T-helper 1 cell (primary cell): ENCODE measurements at regions not wholly inside any gene's neighbourhood (a gene's known extent, or its start where the extent isn't known, plus 50 kb on each side); places are given as distances from the start of the nearest gene placed in this dataset.

Source experiments
- DNase-seq, 5 donors: peaks; one replicate each; pipeline ENCODE4 v3.0.0-alpha.2; 2012 to 2020

DNA sequence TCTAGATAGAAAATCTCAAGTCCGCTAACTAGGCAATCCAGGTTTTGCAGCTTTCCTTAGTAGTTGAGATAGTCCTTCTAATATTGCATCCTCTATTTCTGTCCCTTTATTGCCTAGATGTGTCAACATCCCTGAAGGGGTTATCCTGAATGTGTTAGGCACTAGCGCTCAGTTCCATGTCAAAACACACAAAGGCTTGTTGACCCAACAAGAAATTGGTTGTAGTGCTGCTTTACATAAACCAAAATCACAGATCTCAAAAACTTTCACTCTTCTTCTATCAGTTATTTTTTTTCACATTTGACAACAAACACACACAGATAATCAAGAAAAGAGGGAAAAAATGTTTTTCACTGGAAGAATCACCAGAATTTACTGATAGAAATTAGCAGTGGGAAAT is 51.4 kb upstream of the SOX2 start:
- no peak for DNase-seq

DNA sequence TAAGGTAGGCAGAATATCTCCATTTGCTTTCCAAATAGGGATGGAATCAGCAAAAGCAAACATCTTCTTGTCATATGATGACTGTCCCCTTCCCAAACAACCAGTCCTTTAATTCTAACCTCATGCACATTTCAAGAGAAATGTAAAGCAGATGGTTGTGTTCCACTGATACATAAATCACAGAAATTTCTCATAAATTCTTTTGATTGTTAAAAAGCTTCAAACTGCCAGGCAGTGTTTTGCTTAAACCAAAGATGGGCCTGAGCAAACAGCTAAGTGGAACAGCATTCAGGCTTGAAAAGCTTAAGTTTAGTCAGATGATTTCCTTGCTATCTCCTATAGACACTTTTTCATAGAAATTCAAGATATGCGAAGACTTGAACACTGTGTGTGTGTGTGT is 74.3 kb upstream of the SOX2 start:
- no peak for DNase-seq

DNA sequence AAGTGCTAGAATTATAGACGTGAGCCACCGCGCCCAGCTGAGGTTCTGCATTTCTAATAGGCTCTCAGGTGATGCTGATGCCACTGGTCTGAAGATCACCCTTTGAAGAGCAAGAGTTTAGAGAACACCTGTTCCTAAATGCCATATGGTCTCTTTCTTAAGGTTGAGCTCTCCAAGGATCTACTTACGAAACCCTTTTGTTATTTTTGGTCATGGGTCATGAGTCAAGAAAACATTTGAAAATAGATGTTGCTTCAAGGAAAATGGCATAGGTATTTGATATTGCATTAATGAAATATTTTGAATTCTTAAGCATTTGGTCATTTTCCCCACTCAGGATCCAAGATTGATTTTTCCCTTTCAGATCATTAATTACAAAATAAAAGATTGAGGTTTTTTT is 74.7 kb upstream of the SOX2 start:
- DNase-seq: no peak

DNA sequence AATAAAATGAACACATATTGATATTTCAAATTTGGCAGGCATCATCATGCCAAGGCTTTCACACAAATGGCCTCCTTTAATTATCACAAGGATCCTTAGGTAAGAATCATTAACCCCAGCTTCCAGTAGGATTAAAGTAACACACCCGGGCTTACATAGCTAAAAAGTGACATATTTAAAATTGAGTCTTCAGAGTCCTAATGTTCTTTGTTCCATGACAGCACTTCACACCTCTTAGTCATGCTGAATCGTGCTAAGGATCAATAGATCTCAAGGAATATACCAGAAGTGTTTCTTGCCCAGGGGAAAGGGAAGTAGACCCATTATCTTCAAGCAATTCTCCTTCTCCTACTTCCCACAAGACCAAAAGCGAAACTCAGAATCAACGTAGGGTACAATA is 76.6 kb upstream of the SOX2 start:
- no peak for DNase-seq

DNA sequence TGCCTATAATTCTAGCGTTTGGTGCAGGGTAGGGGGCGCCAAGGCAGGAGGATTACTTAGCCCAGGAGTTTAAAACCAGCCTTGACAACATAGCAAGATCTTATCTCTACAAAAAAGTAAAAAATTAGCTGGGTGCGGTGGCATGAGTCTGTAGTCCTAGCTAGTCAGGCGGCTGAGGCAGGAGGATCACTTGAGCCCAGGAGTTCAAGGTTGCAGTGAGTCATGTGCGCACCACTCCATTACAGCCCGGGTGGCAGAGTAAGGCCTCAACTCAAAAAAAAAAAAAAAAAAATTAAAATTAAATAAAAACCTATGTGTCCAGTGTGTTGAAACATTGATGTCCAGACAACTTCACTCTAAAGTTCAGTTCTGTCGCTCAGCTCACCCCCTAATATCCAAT is 78.2 kb upstream of the SOX2 start:
- DNase-seq: no peak

DNA sequence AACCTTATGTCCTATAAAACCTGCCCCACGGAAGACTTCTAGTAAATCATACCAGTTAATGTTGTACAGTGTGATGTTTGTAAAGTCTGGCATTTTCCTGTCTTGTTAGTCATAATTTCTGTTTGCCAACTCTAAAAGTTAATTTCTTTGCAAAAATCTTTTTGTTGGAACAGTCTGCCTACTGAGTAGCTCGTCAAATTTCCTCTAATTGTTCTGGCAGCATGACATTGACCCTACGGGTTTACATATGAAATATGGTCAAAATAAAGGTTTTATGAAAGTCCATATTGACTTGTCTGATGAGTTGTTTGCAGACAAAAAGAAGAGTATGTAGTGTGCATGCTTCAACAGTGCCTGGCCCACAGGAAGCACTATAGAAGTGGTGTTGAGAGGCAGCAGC is 79.8 kb upstream of the SOX2 start:
- no peak for DNase-seq

DNA sequence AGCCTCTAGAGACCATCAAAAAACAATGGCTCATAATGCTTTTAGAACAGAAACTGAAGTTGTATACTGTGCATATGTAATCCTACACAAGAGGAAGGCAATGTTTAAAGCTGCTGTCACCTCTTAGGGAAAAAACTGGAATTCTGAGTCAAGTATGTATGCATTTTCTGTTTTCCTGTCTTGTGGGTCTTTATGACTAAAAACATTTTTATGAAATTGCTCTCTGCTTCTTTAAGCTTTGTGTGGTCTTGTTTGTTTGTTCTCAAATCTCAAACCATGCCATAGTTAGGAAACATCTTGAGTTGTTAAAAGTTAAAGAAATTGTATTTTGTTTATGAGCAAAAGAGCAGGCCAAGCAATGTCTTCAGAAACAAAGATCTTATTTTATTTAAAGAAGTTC is 80.9 kb upstream of the SOX2 start:
- DNase-seq: no peak

DNA sequence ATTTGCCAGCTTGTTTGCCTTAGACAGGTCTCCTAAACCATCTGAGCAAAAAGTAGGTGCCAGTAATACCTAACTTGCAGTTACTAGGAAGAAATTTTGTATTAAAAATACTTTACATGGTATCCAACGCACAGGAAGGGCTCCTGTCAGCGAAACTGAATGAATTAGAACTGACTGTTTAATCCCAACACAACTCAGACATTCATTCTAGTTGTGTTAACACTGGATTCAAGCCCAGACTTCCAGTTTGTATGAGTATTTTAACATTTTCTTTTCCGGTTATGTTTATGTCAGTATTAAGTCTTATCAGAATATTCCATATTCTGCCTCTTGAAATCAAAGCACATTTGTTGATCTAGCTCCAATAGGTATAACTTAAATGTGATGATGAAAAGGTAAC is 82.0 kb upstream of the SOX2 start:
- DNase-seq: no peak

DNA sequence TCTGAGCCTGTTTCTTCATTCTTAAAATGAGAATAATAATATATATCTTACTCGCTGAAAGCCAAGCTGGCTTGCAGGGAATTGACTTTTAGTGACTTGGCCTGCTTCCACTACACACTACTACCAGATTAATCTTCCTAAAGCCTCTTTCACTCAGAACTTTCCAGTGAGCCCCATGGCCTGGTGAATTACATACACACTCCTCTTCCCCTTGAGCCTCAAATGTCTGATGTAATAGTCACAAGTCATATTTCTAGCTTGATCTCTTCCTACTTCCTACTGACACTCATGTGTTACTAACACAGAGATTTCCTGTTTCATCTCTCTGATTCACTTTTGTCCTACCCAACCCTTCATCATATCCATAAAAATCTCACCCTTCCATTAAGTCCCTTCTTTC is 82.7 kb upstream of the SOX2 start:
- DNase-seq: no peak

DNA sequence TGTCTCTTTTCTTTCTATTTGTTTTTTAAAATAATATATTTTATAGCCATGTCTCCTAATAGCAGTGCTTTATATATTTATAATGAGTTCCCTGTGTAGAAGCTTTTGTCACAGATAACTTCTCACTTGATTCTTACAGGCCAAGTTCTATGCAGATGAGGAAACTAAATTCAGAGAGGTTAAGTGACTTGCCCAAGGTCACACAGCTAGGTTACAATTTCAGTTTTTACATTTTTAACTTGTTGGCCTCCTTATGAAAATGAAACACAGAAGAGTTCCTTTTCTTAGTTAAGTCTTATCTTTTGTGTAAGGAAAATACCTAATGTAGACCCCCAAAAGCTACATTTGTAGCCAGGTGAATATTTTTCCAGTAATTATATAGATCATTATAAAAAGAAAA is 83.3 kb upstream of the SOX2 start:
- DNase-seq: no peak

DNA sequence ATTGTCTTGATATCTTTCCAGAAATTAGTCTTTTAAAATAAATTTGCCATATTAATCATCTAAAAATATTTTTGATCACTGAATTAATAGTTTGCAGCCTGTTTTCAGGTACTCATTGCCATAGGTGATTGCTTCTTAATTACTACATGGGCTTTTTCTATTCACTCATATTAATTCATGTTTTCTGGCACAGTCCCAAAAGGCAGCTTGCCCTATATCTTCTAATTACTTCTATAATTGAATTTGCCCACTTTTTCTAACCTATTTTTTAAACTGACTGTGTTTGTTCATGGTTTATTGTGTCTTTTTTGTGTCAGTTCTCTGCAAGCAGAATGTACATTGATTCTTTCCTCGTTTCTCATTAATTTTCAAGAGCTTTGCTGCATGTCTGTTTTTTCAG is 85.7 kb upstream of the SOX2 start:
- no peak for DNase-seq

DNA sequence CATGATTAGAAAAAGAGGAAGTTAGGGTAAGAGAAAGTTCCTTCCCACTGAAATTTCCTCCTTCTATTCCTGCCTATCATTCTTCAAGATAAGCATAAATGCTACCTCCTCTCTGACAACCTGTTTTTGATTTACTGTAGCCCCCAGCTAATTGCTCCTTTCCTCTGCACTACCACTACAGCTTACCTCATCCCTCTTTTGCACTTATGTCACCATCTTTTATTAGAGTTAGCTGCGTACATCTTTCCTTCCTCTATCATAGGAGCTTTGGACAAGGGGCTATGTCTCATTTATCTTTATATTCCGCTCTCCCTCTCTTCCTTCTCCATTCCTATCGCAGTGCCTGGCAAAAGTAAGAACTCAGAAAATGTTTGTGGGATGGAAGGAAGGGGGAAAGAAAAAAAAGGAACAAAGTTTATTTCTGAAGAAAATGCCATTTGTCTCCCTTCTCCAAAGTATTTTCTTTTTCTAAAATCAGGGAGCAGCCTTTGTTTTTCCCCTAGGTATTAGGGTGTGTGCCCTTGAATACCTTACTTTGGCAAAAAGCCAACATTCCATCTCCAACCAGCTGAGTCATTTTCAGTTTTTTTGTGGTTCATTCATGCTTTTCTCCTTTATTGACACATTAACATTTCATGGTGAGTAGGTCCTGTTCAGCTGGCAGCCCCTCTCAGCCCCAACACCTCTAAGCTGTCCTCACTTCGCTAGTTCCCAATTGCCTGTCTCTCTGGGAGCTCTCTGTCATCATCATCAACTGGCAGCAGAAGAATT is 87.6 kb upstream of the SOX2 start:
- DNase-seq: no peak

DNA sequence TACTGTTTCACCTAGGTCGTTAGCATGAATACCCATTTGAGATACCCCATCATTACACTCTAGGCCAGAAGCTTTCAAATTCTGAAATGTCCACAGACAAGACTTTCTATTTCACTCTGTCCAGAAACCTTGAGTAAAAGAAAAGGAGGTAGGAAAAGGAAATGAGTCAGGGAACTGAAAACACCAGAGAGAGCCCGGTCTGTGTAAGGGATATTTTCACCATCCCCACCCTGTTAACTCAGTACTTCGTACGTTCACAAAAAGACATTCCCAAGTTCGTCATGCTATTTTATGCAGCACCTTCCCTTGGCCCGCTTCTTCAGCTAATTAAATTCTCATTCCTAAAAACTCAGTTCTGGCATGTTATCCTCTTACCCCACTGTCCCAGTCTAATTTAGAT is 89.4 kb upstream of the SOX2 start:
- DNase-seq: no peak

DNA sequence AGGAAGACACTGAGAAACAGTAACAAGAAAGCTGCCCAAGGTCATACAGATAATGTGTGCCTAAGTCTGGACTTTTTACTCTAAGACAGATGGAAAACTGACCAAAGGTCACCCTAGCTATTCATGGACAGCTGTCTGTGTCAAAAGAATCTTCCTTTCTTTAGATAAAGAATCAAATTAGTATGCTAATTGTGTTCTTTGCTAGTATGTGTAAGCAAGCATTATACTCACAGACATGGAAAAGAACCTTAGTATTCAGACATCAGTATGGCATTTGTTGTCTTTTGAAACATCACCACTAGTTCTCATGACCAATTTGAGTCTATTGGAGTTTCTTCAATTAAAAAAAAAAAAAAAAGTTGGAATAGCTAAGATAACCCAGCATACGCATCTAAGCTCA is 91.8 kb upstream of the SOX2 start:
- DNase-seq: no peak

DNA sequence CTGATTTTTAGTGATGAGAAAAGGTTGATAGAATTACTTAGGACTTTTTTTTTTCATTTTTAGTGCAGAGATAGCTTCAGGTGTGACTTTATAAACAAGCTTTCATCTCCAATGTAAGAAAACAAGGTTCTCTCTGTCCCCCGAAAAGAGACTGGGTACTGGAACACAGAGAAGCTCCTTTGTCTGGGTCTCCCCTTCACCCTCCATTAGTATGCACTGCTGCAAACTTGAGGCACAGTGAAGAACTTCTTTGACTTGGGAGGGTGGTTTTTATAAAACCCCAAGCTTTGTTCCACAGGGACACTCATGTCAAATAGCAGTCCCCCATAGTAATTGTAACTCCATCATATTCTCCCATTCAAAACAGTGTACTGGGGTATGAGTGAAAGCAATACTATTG is 93.5 kb upstream of the SOX2 start:
- DNase-seq: no peak

DNA sequence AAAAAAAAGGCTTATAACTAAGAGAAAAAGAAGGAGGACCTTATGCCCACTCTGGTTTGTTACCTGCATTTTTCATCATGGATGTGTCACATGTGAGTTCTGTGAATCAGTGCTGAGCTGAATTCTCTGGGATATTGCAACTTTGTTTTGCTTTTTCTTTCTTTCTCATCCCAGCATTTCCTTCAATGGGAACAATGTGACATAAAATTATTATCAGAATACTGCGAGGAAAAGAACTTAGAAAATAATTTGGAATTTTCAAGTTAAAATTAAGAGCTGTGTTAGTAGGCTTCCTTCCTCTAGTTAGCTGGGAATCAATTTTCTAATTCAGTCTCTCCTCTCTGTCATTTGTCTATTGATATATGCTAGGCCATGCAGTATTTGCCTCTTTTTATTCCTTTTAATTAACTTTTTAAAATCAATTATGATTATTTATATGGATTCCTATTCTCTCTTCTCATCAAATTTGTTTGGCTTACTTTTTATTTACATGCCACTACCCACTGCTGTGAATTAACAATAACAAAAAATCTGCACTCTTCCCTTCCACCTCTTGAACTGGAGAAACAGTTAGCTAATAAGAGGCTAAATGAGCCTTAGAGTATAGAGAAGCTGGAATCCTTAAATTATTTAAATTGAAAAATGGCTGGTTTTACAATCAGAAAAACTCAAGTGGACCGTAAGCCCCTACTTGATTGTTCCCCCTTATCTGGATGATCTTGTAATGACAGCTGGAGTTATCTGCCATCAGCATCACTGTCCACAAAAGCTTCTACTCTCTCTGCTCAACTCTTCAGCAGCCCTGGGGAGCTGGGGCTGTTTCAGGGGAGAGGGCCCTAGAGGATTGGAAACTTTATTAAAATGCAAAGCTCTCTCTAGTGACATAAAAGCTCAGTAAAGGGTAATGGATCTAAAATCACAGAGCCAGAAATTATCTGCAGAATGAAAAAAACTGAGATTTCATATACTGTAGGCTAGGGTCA is 95.3 kb upstream of the SOX2 start:
- no peak for DNase-seq

DNA sequence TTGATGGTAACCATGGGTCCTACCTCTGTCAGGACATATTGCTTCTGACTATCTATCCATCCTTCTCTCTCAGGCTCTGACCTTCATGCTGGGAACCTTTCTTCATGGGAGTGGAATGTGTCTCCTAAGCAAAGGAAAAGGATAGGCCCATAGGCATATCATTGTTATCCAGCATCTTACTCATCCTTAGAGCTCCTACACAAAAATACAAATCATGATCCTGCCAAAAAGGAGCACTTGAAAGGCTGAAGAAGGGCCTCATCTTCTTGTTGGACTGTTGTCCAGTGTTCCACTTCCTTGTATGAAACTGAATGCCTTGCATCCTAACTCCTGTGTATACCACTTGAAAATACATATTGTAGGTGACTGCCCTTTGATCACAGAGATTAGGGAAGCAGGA is 96.1 kb upstream of the SOX2 start:
- no peak for DNase-seq

DNA sequence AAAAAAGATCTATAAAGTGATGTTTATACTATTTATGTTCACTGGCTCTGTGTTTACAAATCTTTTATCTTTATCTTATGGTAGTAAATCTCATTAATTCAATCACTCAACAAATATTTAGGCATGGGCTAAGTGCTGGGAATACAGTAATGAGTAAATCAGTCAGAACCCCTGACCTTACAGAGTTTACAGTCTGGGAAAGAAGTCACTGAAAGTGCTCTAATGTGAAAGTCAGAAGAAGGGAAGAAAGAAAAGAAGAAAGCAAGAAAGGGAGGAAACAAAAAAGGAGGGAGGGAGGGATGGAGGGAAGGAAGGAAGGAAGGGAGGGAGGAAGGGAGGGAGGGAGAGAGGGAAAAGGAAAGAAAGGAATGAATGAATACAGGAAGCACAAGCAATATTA is 96.8 kb upstream of the SOX2 start:
- DNase-seq: no peak

DNA sequence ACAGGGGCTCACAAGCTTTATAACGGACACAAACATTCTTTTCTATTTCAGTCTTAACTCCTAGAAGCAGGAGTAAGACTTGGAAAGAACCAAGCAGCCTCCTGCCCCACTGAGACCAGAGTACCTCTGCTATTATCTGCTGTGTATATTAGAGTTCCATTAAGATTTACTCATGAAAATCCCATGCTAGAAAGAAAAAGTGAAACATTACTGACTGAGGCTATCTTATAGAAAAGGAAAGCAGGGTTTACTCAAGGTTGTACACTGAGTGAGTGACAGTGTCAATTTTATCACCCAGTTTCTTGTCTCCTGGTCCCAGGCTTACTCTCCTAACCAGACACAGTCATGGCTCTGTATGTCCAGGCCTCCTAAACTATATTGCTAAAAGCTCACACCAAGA is 97.9 kb upstream of the SOX2 start:
- DNase-seq: no peak

DNA sequence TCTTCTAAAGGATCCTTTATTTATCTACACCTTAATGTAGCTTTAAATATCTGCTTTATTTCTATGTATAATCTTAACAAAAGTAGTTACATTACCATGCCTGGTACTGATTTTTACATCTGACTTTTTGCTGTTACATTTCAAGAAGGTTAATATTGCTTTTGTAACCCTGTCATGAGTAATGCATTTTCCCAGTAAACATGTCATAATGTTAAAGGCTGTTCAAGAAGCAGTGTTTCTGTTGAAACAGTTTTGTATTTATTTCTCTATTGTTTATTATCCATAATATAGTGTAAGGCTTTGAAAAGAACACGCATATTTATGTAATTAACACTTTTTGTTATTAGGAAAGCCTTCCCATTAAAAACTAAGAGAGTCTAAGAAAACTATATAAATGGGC is 98.5 kb upstream of the SOX2 start:
- no peak for DNase-seq

DNA sequence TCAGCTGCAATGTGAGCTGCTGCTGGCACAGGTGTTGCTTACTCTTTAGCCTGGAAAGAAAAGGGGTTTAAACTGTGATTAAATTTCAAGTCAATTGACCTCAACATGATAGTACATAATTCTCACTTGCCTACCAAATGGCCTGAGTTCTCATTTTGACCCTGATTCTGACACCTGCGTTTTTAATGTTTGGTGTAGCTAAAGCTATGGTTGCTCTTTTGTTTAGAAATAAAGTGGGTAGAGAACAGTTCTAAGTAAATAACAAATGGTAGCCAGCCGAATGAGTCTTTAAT is 100.8 kb upstream of the SOX2 start:
- DNase-seq: no peak

DNA sequence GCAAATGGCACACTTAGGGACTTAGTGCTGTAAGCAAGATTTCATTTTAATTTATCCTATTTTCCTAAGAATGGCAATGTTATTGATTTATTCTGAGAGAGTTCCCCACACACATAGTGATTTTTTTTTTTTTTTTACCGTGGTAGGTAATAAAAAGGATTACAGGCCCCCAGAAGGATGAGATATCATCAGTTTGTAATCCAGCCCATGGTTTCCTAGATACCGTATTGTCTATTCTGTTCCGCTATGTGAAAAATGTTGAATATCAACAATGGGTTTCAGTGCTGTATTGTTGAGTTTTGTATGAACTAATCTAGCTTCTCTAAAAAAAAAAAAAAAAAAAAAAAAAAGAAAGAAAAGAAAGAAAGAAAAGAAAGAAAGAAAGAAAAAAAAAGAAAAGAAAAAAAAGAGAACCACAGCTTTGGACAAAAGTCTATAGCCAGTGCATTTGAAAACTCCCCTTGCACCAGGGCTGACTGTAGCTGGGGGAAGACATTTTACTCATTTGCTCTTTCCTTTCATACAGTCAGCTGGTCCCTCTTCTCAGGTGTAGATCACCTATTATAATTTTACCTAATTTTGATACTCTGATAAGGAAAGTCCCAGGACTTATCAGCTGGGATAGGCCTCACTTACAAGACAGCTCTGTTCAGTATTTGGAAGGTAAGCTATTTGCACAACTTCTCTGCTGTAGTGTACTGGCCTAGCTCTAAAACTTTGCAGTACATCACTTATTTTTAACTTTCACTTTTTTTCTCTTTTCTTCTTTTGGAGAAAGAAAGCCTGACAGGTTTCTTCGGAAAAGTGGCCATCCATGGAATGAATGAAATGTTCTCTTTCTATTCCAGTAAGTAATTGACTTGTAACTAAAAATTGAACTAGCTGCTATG is 101.4 kb upstream of the SOX2 start:
- DNase-seq: no peak

DNA sequence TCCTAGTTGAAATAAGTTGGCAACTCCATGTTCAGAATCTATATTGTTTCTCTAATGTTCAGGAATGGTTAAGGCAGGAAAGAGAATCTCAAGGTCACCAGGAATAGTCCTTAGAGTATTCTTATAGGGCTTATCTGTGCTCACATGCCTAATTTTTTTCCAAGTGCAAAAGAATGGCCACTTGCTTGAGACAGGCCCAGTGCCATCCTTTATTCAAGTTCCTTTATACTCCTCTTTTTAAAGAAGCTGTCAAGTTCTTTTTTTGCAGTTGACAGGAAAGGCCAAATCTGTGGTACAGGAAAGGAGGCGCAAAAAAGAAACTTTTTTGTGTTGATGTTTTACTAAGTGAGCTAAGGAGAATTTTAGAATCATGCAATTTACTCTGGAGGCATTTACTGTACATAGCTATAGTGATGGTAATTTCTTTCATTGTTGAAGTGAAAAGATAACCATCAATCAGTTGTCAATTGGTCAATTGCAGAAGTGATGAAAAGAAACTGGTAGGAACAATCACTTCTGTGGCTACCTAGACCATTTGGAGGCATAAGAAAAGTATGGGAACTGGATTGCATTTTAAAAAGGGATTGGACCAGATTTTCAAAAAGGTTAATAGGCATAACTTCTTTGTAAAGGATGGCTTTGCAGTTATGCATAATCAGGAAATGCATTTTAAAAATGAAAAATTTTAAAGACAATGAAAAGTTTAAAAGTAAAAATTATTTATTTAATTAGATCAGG is 102.5 kb upstream of the SOX2 start:
- no peak for DNase-seq
